Adrenal gland (tissue), 5 donors: ENCODE measurements at regions not wholly inside any gene's neighbourhood (a gene's known extent, or its start where the extent isn't known, plus 50 kb on each side); places are given as distances from the start of the nearest gene placed in this dataset.

Experiments
- CTCF ChIP-seq, 6 experiments: fragments of 450-650 bp in 4 of 6; fragments of 200-600 bp in 2 of 6; sonication (generic) in 1 of 6; IDR thresholded peaks; 1 replicate in 5 of 6; 2 replicates in 1 of 6; pipeline versions ENCODE4 v1.5.1 to v1.8.0; 2016 to 2021; ENCODE audit warnings: antibody characterized with exemption in 6 of 6, mild to moderate bottlenecking in 2 of 6, moderate library complexity in 1 of 6
- POLR2A ChIP-seq, 2 donors: fragments of 450-650 bp; IDR thresholded peaks; one replicate each; pipeline ENCODE4 v1.6.1; 2017; ENCODE audit warnings: antibody characterized with exemption in 2 of 2, mild to moderate bottlenecking in 2 of 2, moderate library complexity in 1 of 2
- donor health status: DM: no; HTN: no; CAD: no.

GRCh38 chr20:17822039-17822438 lies 122.3 kb downstream of the BANF2 start:
- TF ChIP-seq POLR2A (IDR thresholded peaks at IDR 0.05) (no peak), CTCF (IDR thresholded peaks at IDR 0.05) (no peak)
